ENCODE measurements at regions not wholly inside any gene's neighbourhood (a gene's known extent, or its start where the extent isn't known, plus 50 kb on each side); places are given as distances from the start of the nearest gene placed in this dataset.

- TF ChIP-seq CTCF (IDR thresholded peaks at IDR 0.05) (no peak), POLR2AphosphoS5 (IDR thresholded peaks at IDR 0.05) (no peak), POLR2A (IDR thresholded peaks at IDR 0.05) (no peak), EP300 (IDR thresholded peaks at IDR 0.05) (no peak)
Observed at GRCh38 chr16:26649381-26650045, 417.2 kb upstream of the C16orf82 start.
